ENCODE measurements at regions not wholly inside any gene's neighbourhood (a gene's known extent, or its start where the extent isn't known, plus 50 kb on each side); places are given as distances from the start of the nearest gene placed in this dataset.

DNA sequence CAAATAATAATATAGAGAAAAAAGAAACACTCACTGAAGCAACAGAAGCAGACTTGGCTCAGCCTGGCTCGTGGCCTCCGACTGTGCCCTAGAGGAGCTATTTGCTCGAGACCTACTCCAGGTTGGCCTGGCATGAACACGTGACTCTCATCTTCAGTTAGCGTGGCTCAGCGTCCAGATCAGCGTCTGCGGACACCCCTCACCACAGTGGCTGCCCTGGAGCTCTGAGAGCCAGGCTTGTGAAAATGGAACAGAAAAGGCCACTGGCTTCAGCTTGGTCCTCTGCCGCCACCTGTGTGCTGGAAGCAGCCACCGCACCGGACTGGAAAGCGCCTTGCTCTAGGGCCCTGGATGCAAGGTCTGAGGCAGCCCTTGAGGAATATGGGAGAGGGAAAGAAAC lies 1184.0 kb upstream of the GYPC start:
- no peak overlapping the region for H3K4me3 ChIP-seq
- H3K27me3 ChIP-seq: no peaks in the 10 kb centered on the region
- no peaks in the 10 kb centered on the region for H3K9me3 ChIP-seq
- no peaks in the 10 kb centered on the region for H3K4me1 ChIP-seq (ENCODE audit: insufficient read depth)
- TF ChIP-seq EP300 (IDR thresholded peaks at IDR 0.05): no peak
- TF ChIP-seq, protein P1, sequence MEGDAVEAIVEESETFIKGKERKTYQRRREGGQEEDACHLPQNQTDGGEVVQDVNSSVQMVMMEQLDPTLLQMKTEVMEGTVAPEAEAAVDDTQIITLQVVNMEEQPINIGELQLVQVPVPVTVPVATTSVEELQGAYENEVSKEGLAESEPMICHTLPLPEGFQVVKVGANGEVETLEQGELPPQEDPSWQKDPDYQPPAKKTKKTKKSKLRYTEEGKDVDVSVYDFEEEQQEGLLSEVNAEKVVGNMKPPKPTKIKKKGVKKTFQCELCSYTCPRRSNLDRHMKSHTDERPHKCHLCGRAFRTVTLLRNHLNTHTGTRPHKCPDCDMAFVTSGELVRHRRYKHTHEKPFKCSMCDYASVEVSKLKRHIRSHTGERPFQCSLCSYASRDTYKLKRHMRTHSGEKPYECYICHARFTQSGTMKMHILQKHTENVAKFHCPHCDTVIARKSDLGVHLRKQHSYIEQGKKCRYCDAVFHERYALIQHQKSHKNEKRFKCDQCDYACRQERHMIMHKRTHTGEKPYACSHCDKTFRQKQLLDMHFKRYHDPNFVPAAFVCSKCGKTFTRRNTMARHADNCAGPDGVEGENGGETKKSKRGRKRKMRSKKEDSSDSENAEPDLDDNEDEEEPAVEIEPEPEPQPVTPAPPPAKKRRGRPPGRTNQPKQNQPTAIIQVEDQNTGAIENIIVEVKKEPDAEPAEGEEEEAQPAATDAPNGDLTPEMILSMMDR (IDR thresholded peaks at IDR 0.05): no peak
- TF ChIP-seq POLR2A (IDR thresholded peaks at IDR 0.05): no peak
- no peak for DNase-seq
- H3K36me3 ChIP-seq: no peaks in the 10 kb centered on the region
- 66 to 71% (median 67%) methylated on average over 12 of the region's 12 CpGs for WGBS, 3 donors
- intact Hi-C loops (cut with DNase I): no loop called here
- no peak overlapping the region for H3K27ac ChIP-seq

DNA sequence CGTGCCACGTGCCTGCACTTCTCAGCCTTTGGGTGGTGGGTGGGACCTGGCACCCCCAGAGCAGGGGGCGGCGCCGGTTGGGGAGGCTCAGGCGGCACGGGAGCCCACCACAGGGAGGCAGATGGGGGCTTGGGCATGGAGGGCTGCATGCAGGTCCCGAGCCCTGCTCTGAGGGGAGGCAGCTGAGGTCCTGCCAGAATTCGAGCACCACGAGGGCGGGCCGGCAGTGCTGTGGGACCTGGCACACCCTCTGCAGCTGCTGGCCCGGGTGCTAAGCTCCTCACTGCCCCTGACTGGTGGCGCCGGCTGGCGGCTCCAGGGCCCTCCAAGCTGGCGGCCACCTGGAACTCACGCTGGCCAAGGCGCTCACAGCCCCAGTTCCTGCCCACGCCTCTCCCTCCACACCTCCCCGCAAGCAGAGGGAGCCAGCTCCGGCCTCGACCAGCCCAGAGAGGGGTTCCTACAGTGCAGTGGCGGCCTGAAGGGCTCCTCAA lies 1176.8 kb upstream of the GYPC start:
- Histone ChIP-seq H3K4me1 (ENCODE audit: insufficient read depth) (no peaks in the 10 kb centered on the region), H3K27ac (no peak overlapping the region), H3K27me3 (no peaks in the 10 kb centered on the region), H3K4me3 (no peak overlapping the region), H3K36me3 (no peaks in the 10 kb centered on the region), H3K9me3 (no peaks in the 10 kb centered on the region)
- 88 to 93% (median 89%) methylated on average over 24 of the region's 24 CpGs for WGBS, 3 donors
- TF ChIP-seq, protein P1 (IDR thresholded peaks at IDR 0.05): no peak
- TF ChIP-seq EP300 (IDR thresholded peaks at IDR 0.05): no peak
- no peak for TF ChIP-seq POLR2A (IDR thresholded peaks at IDR 0.05)
- no peak for DNase-seq
- intact Hi-C loops (cut with DNase I): no loop called here

DNA sequence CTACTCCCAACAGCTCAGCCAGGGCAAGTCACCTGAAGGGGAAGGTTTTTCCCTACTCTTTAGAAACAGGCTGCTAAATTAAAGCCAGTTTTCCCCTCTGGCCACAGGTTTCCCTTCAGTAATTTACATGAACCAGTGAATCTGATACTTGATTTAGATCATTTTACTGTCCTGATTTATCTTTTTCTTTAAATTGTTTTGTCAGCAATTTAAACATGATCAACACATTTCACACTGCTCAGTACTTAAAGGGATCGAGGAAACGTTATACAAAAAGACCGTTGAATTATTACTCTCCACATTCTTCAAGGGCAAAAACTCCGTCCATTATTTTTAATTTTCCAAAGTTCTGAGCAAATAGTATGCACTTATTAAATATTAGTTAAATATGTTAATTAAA lies 1165.7 kb upstream of the GYPC start:
- 86 to 89% (median 88%) methylated on average over 4 of the region's 4 CpGs for WGBS, 3 donors
- Histone ChIP-seq H3K4me3 (no peak overlapping the region), H3K27me3 (no peaks in the 10 kb centered on the region)

DNA sequence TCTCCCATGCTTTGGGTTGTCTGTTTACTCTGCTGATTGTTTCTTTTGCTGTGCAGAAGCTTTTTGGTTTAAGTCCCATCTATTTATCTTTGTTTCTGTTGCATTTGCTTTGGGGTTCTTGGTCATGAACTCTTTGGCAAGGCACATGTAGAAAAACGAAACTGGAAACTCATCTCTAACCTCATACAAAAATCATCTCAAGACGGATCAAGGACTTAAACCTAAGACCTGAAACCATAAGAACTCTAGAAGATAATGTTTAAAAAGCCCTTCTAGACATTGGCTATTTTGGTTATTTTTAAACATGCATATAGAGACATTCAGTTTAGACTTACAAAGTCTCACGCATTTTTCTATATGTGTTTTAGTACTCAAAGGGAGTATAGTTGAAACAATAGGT lies 1164.3 kb upstream of the GYPC start:
- no peaks in the 10 kb centered on the region for H3K4me1 ChIP-seq (ENCODE audit: insufficient read depth)
- 72 to 81% (median 77%) methylated on average over 3 of the region's 3 CpGs for WGBS, 3 donors
- H3K27me3 ChIP-seq: no peaks in the 10 kb centered on the region
- no peaks in the 10 kb centered on the region for H3K9me3 ChIP-seq
- H3K4me3 ChIP-seq: no peak overlapping the region
- no peak overlapping the region for H3K27ac ChIP-seq
- no peak for DNase-seq
- intact Hi-C loops (cut with DNase I): no loop called here
- no peaks in the 10 kb centered on the region for H3K36me3 ChIP-seq
- TF ChIP-seq, protein P1 (IDR thresholded peaks at IDR 0.05): no peak
- TF ChIP-seq POLR2A (IDR thresholded peaks at IDR 0.05) (no peak), EP300 (IDR thresholded peaks at IDR 0.05) (no peak)

More for the DNA sequence above, 1165.7 kb upstream of the GYPC start:
- Histone ChIP-seq H3K36me3 (no peaks in the 10 kb centered on the region), H3K4me1 (ENCODE audit: insufficient read depth) (no peaks in the 10 kb centered on the region), H3K9me3 (no peaks in the 10 kb centered on the region), H3K27ac (no peak overlapping the region)
- DNase-seq: no peak
- intact Hi-C loops (cut with DNase I): no loop called here
- TF ChIP-seq, protein P1 (IDR thresholded peaks at IDR 0.05): no peak
- TF ChIP-seq POLR2A (IDR thresholded peaks at IDR 0.05): no peak
- no peak for TF ChIP-seq EP300 (IDR thresholded peaks at IDR 0.05)
